Glutamatergic neuron (in vitro differentiated cells): ENCODE measurements at regions not wholly inside any gene's neighbourhood (a gene's known extent, or its start where the extent isn't known, plus 50 kb on each side); places are given as distances from the start of the nearest gene placed in this dataset.

Experiments used
- DNase-seq: peaks from one replicate; pipeline ENCODE4 v3.0.0; 2022
- H3K27ac Mint-ChIP-seq: one replicate; pipeline ENCODE4 v1.8.0; 2020; ENCODE audit warnings: mild to moderate bottlenecking, mixed read lengths, inconsistent platforms; ENCODE audit not compliant: unreplicated experiment
- H3K27me3 Mint-ChIP-seq: one replicate; pipeline ENCODE4 v1.8.0; 2020; ENCODE audit warnings: mild to moderate bottlenecking, moderate library complexity, mixed read lengths, inconsistent platforms; ENCODE audit not compliant: unreplicated experiment
- H3K36me3 Mint-ChIP-seq: one replicate; pipeline ENCODE4 v1.8.0; 2020; ENCODE audit warnings: mild to moderate bottlenecking, mixed read lengths, inconsistent platforms; ENCODE audit not compliant: unreplicated experiment
- H3K4me1 Mint-ChIP-seq: one replicate; pipeline ENCODE4 v1.8.0; 2020; ENCODE audit warnings: mild to moderate bottlenecking, low read depth, mixed read lengths, inconsistent platforms; ENCODE audit not compliant: unreplicated experiment
- H3K4me3 Mint-ChIP-seq: one replicate; pipeline ENCODE4 v1.8.0; 2020; ENCODE audit warnings: mild to moderate bottlenecking, mixed read lengths, inconsistent platforms; ENCODE audit not compliant: unreplicated experiment
- H3K9me3 Mint-ChIP-seq: one replicate; pipeline ENCODE4 v1.8.0; 2020; ENCODE audit warnings: mild to moderate bottlenecking, moderate library complexity, mixed read lengths, inconsistent platforms; ENCODE audit not compliant: unreplicated experiment
- TF ChIP-seq, protein P1 (sequence below): fragments of 200-600 bp; sonication (generic); IDR thresholded peaks from one replicate; pipeline ENCODE4 v1.5.0; 2021; ENCODE audit not compliant: partially characterized antibody, unreplicated experiment

DNA sequence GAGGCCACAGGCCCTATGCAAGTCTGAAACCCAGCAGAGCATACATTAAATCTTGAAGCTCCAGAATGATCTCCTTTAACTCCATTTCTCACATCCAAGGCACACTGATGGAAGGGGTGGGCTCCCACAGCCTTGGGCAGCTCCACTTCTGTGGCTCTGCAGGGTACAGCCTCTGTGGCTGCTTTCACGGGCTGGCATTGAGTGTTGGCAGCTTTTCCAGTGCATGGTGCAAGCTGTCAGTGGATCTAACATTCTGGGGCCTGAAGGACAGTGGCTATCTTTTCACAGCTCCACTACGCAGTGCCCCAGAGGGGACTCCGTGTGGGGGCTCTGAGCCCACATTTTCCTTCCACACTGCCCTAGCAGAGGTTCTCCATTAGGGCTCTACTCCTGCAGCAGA lies 265.7 kb upstream of the MAGI2 start:
- TF ChIP-seq, protein P1, sequence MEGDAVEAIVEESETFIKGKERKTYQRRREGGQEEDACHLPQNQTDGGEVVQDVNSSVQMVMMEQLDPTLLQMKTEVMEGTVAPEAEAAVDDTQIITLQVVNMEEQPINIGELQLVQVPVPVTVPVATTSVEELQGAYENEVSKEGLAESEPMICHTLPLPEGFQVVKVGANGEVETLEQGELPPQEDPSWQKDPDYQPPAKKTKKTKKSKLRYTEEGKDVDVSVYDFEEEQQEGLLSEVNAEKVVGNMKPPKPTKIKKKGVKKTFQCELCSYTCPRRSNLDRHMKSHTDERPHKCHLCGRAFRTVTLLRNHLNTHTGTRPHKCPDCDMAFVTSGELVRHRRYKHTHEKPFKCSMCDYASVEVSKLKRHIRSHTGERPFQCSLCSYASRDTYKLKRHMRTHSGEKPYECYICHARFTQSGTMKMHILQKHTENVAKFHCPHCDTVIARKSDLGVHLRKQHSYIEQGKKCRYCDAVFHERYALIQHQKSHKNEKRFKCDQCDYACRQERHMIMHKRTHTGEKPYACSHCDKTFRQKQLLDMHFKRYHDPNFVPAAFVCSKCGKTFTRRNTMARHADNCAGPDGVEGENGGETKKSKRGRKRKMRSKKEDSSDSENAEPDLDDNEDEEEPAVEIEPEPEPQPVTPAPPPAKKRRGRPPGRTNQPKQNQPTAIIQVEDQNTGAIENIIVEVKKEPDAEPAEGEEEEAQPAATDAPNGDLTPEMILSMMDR, result no peak
- no peaks in the 10 kb centered on the region for H3K4me1 Mint-ChIP-seq

DNA sequence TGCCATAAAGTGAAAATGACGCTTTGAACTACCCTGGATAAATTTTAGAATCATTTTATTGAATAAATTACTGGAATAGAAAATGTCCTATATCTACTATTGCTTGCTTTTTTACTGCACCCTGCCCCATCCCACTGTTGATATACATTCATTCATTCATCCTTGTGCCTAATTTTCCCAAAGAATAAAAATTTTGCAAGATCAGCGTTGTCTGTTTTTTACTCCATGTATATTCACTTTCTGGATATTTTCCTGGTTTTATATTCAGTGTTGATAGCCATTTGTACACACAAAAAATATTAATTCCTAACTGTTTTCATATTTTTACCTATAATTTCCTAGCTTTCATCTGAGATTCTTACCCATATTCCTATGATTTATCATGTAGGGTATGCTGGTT lies 262.9 kb upstream of the MAGI2 start:
- Mint-ChIP-seq H3K4me3 (no peak overlapping the region), H3K9me3 (no peaks in the 10 kb centered on the region), H3K27me3 (no peaks in the 10 kb centered on the region), H3K27ac (no peak overlapping the region), H3K36me3 (no peaks in the 10 kb centered on the region), H3K4me1 (peaks cover 3% of the 10 kb centered on the region)
- TF ChIP-seq, protein P1, result no peak
- no peak for DNase-seq

More for the DNA sequence above, 265.7 kb upstream of the MAGI2 start:
- no peaks in the 10 kb centered on the region for H3K36me3 Mint-ChIP-seq
- no peak overlapping the region for H3K4me3 Mint-ChIP-seq
- no peaks in the 10 kb centered on the region for H3K9me3 Mint-ChIP-seq
- no peaks in the 10 kb centered on the region for H3K27me3 Mint-ChIP-seq
- DNase-seq, result no peak
- no peak overlapping the region for H3K27ac Mint-ChIP-seq

DNA sequence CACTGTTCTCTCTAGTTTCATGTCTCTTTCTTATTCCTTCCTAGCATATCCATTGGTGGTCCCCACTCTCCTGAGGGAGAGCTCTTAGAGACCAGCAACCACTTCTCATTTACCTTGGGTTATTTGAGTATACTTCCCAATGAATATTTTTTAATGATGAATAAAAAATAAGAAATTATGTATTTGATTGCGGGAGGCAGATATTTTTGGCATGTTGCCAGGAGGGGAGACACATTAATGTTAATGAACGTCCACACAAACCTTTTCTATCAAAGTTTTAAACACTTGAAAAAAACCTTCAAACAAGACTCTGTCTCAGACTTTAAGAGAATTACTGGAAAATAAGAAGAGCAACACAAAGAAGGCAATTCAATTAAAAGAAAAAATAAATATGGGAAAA lies 260.6 kb upstream of the MAGI2 start:
- Mint-ChIP-seq H3K27me3 (no peaks in the 10 kb centered on the region), H3K27ac (no peak overlapping the region)
- TF ChIP-seq, protein P1, result no peak

DNA sequence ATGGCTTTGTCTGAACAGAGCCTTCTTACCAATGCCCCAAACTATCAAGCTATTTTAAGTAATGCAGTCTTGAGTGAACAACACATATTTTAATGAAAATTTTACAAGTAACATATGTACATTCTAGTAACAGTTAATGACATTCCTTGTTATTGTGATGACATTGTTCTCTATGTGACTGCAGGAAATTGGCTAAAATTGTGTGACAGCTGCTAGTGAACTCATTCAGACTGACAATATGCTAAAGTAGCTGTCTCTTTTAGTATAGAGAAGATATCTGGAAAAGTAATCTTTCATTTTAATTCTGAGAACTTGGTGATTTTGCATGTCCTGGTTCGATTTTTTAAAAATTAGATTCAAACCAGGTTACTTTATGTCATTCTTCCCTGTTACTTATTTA lies 259.8 kb upstream of the MAGI2 start:
- DNase-seq, result no peak
- Mint-ChIP-seq H3K27me3 (no peaks in the 10 kb centered on the region), H3K9me3 (no peaks in the 10 kb centered on the region), H3K4me3 (no peak overlapping the region), H3K27ac (no peak overlapping the region), H3K36me3 (no peaks in the 10 kb centered on the region), H3K4me1 (peaks cover 5% of the 10 kb centered on the region)
- TF ChIP-seq, protein P1, result no peak

More for the DNA sequence above, 260.6 kb upstream of the MAGI2 start:
- Mint-ChIP-seq H3K9me3 (no peaks in the 10 kb centered on the region), H3K4me1 (peaks cover 5% of the 10 kb centered on the region), H3K36me3 (no peaks in the 10 kb centered on the region), H3K4me3 (no peak overlapping the region)
- DNase-seq, result no peak

DNA sequence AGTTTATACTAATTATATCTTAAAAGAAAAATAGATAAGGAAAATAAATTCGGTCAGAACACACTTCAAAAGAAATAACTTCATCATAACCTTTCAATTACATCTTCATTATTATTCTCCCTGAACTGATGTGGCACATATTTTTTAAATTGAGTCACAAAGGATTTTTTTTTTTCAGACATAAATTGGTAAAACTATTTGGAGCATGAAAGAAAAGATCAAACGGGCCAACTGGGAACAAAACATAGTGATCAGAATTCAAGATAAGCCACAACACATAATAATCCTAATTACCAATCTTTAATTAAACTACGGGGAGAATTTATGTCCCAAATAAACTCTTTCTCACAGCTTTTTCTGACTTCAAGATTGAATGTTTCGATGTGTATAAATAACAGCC lies 258.2 kb upstream of the MAGI2 start:
- Mint-ChIP-seq H3K27ac (no peak overlapping the region), H3K36me3 (no peaks in the 10 kb centered on the region), H3K4me3 (no peak overlapping the region), H3K4me1 (peaks cover 5% of the 10 kb centered on the region), H3K9me3 (no peaks in the 10 kb centered on the region), H3K27me3 (no peaks in the 10 kb centered on the region)
- no peak for DNase-seq
- TF ChIP-seq, protein P1, result no peak
